ENCODE measurements at regions not wholly inside any gene's neighbourhood (a gene's known extent, or its start where the extent isn't known, plus 50 kb on each side); places are given as distances from the start of the nearest gene placed in this dataset.
"Not testable (repeated sequence)": the region's sequence is repeated elsewhere in the genome, so short reads cannot be mapped to it uniquely, and the experiment has no call there.

DNA sequence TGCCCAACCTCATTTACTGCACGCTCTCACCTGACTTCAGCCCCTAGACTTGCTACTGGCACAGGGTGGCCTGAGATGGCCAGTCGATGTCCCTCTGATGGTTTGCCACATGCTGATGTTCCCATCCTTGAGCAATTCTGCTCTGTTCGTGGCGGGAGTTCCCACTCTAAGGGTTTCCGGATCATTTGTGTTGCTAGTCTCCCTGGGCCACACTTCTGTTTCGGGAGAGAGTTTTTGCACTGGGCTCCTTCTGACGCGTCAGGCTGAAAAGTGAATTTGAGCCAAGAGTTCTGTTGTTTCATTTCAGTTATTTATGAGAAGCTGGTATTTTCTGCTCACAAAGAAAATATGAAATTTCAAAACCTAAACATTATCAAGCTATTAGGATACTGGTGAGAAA is 597.7 kb downstream of the BNC2 start:
- peak; percentile 43 for DNase-seq (ENCODE audit: low spot score)

DNA sequence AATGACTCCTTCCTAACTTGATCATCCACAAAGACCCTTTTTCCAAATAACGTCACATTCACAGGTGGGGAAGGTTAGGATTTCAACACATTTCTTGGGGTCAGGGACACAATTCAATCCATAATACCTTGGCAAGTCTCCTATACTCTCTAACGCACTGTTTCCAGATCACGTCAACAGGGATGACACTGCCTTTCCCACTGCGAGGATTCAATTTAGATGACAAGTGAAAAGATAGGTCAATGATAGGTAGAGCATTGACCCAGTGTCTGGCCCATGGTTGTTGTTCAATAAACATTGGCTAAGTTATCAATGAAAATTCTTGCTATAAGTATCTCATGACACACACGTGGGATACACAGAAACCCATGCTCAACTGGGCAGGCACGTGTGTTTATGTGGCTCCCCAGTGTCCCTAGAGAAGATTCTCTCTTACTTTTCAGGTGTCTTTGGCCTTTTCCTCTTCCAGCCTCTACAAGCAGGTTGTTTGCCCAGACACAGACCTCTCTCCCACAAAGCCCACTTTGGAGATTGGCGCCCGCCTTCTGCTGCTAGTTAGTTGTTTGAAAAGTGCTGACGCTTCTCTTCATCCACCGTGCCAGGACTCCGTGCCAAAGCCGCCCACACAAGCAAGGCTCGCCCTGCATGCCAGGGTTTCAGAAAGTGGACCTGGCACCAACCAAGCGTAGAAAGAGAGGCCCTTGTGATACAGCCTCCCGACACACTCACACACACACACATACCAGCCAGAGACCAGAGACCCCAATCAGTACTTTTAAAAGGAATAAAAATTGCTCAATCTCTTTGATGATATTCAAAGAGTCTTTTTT is 594.5 kb downstream of the BNC2 start:
- DNase-seq (ENCODE audit: low spot score): no peak

DNA sequence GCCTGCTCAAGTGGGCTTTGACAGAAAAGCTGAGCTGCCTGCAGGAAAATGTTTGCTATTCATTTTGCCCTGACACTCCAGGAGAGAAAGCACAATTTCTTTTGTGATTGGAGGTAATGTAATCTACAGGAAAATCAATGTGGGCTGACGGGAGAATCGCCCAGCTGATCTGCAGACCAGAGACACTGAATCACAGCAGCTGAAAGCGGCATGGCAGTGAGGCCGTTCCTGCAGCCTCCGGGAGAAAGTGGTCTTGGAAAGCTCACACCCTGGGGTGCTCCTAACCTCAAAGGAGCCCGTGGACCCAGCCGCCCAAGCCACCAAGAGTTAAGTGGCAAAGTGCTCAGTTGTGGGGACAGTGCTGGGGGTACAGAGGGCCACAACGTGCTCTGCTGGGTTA is 593.6 kb downstream of the BNC2 start:
- DNase-seq (ENCODE audit: low spot score): no peak

DNA sequence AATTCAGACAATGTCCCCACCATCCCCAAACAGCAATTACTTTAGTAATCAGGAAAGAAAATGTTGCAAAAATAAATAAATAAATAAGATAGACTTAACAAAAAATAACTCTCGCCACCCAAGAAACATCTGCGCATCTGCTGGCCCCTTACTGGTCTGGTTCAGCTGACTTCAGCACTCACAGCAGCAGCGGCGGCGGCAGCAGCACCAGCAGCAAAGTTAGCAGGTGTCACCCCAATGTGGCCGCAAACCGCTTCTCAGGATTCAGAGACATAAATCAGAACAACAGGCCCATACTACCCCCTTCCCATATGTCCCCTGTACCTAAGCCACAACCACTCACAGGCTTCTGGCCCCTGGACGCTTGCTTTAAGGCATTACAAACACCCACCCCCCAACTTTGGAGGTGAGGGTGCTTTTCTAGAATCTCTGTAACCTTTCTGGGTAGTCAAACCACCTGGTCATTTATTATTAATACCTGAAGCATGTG is 593.0 kb downstream of the BNC2 start:
- no peak for DNase-seq (ENCODE audit: low spot score)

DNA sequence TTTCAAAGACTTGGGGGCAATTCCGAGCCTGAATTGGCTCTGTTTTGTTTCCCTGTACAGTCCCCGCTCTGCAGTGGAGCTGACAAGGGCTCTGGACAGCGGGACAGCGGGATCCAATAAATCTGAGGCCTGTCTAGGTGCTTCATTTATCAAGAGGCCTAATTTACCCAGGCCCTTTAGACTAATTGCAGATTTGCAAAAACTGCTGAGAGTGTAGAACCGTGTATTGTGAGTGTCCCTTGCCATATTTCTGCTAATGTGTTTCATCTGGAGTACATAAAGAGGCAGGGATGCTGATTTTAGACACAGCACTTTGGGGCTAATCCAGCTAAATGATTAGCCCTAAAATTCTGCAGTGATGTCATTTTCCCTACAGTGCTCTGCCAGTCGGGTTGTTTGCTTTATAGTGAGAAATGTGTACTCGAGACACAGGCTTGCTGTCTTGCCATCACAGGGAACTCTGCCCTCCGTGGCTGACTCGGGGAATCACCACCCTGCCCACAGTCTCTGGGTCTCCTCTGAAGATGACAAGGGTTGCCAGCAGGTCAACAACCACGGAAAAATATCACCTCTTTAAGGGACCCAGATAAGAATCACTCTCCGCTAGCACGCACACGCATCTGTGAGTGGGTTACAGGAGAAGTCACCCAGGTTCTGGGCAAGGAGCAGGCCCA is 592.0 kb downstream of the BNC2 start:
- DNase-seq (ENCODE audit: low spot score): peak; percentile 40

DNA sequence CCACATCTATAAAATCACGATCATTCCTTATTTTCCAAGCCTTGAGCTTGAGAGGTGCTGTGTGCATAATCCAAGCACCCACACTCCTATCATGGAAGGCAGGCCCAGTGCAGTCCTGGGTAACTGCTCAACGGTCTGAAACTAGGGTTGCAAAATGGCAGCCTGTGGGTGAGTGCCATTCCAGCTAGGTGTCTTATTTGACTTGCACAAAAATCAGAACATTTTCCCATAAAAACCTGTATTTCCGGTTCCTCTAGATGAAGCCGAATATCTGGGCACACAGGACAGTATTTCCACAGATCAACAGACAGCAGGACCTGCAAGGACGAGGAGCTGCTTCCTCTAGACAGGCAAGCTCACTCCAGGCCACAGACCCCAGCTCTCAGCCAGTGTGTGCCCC is 588.8 kb downstream of the BNC2 start:
- DNase-seq (ENCODE audit: low spot score): no peak

DNA sequence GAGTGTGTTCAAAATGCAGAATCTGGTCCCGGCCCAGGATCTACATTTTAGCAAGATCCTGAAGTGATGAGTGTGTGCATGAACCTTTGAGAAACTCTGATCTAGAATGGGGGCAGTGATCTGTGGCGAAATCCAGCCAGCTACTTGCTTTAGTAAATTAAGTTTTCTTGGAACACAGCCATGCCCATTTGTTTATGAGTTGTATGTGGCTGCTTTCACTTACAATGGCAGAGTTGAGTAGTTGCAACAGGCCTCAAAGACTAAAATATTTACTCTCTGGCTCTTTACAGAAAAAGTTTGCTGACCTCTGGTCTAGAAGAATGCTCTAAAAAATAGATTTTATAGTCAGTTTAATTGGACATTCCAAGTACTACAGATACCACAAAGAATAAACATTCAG is 588.3 kb downstream of the BNC2 start:
- DNase-seq (ENCODE audit: low spot score): no peak

DNA sequence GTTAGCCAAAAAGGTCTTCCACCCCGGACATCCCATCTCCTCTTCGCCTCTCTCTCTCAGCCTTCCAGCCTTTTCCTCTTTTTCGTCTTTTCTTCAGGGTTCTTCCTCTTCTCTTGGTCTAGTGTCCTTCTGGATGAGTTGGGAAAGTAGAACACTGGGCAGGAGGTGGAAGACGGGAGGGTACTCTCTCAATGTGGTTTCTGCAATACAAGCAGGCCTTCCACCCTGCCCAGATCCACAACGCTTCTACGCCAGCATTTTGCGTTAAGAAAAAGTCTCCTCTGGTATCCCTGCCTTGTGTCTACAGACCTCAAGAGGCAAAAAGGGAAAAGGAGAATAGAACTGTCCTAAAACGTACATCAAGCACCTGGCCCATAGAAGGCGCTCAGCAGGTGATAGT is 587.8 kb downstream of the BNC2 start:
- DNase-seq (ENCODE audit: low spot score): no peak

DNA sequence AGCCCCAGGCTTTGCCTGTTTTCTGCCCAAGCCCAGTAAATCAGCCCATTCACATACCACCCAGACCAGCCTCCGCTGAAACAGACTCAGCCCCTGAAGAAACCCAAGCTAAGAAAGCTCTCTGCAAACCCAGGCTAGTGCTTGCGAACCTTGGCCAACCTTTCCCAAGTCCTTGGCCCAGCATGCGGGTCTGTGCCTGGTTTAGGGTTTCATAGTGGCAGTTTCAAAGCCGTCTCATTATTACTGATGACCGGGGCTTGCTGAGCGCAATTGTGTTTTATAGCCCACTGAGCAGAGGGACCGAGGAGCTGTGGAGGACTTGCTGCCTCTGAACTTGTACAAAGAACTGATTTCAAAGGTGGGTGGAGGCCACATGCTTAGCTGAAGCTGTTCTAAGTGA is 584.3 kb downstream of the BNC2 start:
- no peak for DNase-seq (ENCODE audit: low spot score)

DNA sequence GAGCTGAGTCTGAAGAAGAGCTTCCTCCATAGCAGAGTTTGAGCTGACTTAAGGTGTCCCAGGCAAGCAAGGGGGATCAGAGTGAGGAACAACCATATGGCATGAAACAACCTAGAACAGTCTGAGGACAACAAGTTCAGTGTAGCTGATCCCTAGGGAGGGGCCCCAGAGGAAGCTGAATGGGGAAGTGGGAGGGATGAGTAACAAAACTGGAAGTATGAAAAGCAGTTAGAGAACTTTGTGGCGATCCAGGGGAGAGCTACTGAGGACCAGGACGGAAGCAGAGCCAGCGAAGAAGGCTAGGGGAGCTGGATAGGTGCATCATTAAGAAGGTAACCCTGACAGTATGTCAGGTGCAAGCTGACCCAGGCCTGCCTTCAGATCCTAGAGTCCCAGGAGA is 580.8 kb downstream of the BNC2 start:
- DNase-seq (ENCODE audit: low spot score): no peak

DNA sequence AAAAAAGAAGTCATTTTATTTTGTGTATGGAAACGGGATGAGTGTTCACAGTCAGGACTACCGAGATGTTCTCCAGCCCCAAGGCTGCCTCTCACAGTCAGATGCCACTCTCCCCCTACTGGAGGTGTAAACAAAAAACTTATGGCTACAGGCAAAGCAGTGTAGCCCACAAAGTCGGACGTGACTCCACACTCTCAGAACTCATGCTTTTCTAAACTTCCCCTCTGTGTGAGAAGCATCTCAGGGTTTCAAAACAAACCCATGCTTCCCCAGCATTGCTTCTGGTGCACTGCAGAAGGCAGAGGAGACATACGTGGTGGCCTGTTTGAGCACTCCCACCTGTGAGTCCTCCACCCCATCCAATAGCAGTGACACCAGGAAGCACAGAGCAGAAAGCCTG is 580.3 kb downstream of the BNC2 start:
- DNase-seq (ENCODE audit: low spot score): no peak

DNA sequence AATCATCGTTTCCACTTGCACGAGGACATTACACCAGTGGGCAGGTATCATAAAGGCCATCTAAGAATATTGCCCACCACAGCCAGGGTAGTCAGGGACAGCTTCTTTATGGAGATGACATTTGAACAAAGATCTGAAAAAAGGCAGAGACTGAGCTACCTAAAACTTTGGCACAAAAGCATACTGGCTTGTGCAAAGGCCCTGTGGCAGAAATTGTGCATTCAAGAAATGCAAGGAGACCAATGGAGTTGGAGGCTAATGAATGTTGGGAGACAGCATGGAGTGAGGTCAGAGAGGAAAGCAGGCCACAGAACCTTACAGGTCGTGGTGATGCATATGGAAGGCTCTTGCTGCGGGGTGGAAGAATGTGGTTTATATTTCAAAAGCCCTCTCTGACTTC is 578.5 kb downstream of the BNC2 start:
- no peak for DNase-seq (ENCODE audit: low spot score)

DNA sequence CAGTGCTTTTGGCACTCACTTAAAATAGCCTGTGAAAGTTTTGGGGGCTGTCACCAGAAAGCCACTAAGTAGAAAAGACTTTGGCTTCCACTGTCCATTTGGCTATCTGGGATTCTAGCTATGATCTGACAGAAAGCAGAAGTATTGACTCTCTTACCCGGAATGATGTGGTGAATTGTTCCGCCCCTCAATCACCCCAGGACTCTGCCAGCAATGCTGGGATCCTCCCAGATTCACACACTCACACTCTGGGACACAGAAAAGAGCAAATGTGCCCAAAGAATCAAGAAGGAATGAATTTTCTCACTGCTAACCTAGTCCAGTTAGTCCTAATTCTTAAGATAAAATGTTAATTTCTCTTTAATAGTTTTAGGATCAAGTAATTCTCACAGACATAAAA is 576.9 kb downstream of the BNC2 start:
- DNase-seq (ENCODE audit: low spot score): no peak

DNA sequence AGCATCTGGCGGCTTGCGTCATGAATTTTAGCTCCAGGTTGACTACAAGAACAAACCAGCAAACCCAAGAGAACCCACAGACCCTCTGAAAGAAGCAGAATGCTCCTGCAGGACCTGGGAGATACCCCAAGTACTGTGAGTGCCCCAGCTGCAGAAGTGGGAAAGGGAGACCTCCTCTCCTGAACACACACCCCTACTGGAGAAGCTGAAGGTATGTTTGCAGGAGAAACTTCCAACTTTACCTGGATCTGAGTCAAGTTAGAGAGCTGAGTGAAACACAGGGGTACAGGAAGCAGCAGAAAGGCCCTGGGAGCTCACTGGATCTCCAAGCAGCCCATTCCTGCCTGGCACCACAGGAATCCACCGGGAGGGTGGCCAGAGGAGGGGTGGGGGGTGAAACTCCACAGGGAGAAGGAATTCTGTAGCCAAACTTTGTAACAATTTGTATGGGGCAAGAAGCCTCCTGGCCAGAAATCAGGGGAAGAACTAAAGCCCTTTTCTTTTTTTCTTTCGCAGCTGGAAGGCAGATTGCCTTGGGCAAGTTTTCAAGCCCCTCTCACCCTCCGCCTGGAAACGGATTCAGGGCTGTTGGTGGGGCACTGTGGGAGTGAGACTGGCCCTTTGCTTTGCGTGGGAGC is 576.2 kb downstream of the BNC2 start:
- no peak for DNase-seq (ENCODE audit: low spot score)

DNA sequence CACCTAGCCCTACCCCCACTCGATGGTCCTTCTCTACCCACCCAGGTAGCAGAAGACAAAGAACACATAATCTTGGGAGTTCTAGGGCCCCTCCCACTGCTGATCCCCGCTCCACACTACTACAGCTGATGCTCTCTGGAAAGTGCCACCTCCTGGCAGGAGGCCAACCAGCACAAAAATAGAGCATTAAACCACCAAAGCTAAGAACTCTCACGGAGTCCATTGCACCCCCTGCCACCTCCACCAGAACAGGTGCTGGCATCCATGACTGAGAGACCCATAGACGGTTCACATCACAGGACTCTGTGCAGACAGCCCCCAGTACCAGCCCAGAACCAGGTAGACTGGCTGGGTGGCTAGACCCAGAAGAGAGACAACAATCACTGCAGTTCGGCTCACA is 575.5 kb downstream of the BNC2 start:
- not testable (repeated sequence) for DNase-seq (ENCODE audit: low spot score)

DNA sequence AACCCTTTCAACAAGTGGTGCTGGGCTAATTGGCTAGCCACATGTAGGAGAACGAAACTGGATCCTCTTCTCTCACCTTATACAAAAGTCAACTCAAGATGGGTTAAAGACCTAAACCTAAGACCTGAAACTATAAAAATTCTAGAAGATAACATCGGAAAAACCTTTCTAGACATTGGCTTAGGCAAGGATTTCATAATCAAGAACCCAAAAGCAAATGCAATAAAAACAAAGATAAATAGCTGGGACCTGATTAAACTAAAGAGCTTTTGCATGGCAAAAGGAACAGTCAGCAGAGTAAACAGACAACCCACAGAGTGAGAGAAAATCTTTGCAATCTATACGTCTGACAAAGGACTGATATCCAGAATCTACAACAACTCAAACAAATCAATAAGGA is 571.1 kb downstream of the BNC2 start:
- not testable (repeated sequence) for DNase-seq (ENCODE audit: low spot score)

DNA sequence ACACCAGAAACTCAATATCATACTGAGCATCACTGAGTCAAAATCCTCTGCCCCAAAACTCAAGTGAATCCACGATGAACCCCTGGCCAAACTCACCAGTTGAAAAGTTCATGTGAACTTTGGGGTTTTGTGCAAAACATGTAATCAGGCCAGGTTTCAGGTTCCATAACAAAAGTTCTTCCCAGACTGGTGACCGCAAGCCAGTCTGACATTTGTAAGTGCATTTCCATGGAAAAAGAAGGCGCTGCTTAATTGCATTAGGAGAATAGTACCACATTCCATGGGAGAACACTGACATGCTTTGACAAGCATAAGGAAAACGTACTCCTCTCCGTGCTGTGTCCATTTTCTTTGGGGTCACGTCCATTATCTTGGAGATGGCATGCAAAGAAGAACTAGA is 567.0 kb downstream of the BNC2 start:
- no peak for DNase-seq (ENCODE audit: low spot score)

DNA sequence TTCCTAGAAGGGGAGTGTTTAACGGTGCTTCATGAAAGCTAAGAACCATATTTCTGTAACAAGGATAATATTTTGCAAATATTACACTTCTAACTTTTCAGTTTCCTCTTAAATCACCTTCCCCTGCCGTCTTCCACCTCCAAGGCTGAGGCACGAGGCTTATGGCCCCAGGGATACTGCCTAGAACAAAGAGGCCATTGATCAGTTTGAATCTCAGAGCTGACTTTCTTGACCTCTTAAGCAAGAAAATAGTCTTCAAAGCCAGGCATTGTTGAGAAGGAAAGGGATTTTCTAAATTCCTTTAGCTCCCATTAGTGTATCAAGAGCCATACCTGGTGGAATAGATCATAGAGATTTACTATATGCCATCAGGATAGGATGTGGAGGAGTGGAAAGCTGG is 566.2 kb downstream of the BNC2 start:
- DNase-seq (ENCODE audit: low spot score): no peak

DNA sequence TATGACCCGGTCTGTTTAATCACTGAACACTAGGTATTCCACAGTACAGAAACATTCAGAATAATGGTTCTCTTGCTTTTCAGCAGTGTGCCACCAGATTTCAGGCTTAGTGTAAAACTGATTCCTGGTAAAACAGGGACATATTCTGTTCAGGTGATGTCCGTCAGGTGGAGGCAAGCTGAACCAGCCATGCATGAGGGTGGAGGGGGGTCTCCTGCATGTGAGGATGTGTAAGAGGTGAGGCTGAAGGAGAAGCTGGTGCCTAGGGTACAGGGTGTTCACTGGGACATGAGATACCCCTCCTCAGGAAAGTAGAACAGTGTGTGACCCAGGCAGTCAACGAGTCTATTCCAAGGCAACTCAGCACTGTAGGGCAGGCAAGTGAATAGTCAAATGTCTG is 563.9 kb downstream of the BNC2 start:
- DNase-seq (ENCODE audit: low spot score): no peak

DNA sequence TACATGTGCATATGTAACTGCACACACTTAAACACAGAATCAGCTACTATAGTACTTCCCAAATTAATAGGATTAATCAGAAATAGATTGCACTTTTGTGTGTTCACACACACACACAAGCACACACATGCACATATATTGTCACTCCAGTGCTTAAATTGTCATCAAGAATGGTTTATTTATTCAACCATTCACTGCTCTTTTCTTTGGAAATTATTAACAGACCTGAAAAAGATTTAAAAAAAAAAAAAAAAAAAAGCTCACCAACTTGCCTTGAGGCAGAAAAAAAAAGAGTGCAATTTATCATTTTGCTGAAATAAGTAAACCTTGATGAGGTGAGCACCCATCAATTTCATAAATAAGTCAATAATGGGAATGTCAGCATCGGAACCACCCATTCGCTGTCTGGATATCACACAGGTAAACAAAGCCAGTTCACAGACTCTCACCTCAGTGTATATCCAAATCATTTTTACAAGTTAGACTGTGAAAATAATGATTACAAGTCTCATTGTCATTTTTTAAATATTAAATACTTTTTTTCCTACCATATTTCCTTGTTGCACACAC is 562.8 kb downstream of the BNC2 start:
- DNase-seq (ENCODE audit: low spot score): no peak

DNA sequence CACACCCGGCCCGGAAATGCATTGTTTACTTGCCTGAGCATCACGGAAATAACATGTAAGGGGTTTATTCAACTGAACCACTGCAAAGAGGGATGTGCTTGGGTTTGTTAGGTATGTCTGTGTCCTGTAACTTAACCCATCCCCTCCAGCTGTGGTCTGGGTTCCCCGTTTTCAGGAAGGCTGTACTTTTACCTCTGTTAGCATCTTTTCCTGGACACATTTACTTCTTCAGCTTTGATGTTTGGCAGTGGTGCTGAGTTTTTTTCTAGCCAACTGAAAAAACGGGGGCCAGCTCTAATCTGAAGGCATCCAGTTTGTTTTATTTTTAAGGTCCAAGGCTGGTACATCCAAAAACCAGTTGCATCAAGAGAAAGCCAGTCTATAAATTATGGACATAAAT is 561.8 kb downstream of the BNC2 start:
- DNase-seq (ENCODE audit: low spot score): peak; percentile 86

DNA sequence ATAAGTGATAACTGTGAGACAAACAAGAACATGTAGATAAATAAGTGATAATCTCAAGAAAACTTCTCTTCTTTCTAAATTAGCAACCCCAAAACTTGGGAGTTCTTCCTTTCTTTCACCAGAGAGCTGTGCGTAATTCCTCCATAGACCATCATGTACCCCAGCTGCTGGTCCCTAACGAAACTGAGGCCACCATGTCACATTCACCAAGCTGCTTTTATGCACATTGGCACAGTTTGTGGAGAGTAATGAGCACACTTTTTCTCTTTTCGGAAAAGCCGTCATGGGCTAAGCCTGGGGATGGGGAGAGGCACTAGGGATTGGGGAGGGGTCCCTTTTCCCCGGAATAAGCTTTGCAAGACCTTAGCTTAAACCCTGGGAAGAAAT is 561.4 kb downstream of the BNC2 start:
- DNase-seq (ENCODE audit: low spot score): no peak

Measured in umbilical cord (tissue), 1 donor.